ENCODE measurements at regions not wholly inside any gene's neighbourhood (a gene's known extent, or its start where the extent isn't known, plus 50 kb on each side); places are given as distances from the start of the nearest gene placed in this dataset.

DNA sequence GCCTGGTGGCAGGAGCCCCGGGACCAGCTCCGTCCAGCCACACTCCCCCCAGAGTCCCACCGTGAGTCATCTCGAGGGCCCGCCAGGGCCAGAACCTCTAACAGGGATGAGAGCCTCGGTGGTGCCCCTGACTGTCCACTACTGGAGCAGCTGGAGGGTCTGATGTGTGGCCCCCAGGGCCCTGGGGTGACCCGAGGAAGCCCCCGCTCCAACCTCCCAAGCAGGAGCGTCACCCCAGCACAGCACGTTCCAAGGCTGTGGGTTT lies 135.9 kb upstream of the NKX1-1 start:
- no peak for TF ChIP-seq POLR2A (IDR thresholded peaks at IDR 0.05)
- TF ChIP-seq CTCF (IDR thresholded peaks at IDR 0.05), result no peak
